Calu3 (cell line): ENCODE measurements at regions not wholly inside any gene's neighbourhood (a gene's known extent, or its start where the extent isn't known, plus 50 kb on each side); places are given as distances from the start of the nearest gene placed in this dataset.

Source experiments
- BruUV-seq: library from RNA; stranded (reverse); fragments of 400-500 nt; replicated peaks from 2 replicates; lab custom pipeline; 2021; lab: Mats Ljungman, UMichigan
- CTCF ChIA-PET: fragments of 300-600 bp; sonication (Branson Sonifier 250); formaldehyde crosslinking; loops from one replicate; lab custom pipeline; 2022; ENCODE audit warnings: antibody characterized with exemption; lab: Charles Lee
- DNase-seq: peaks from one replicate; pipeline ENCODE4 v3.0.0; 2022
- H3K27ac Mint-ChIP-seq: one replicate; pipeline ENCODE4 v1.8.0; 2022; ENCODE audit warnings: mixed read lengths; ENCODE audit not compliant: unreplicated experiment
- H3K27me3 Mint-ChIP-seq: one replicate; pipeline ENCODE4 v1.8.0; 2022; ENCODE audit warnings: mixed read lengths; ENCODE audit not compliant: unreplicated experiment
- H3K36me3 Mint-ChIP-seq: one replicate; pipeline ENCODE4 v1.8.0; 2022; ENCODE audit warnings: mild to moderate bottlenecking, moderate library complexity, mixed read lengths; ENCODE audit not compliant: insufficient read depth, unreplicated experiment
- H3K4me1 Mint-ChIP-seq: one replicate; pipeline ENCODE4 v1.8.0; 2022; ENCODE audit warnings: mild to moderate bottlenecking, low read depth, mixed read lengths; ENCODE audit not compliant: unreplicated experiment
- H3K4me3 Mint-ChIP-seq: one replicate; pipeline ENCODE4 v1.8.0; 2022; ENCODE audit warnings: mild to moderate bottlenecking, low read depth, moderate library complexity, mixed read lengths; ENCODE audit not compliant: unreplicated experiment
- H3K9me3 Mint-ChIP-seq: one replicate; pipeline ENCODE4 v1.8.0; 2022; ENCODE audit warnings: low read depth, mixed read lengths; ENCODE audit not compliant: unreplicated experiment
- intact Hi-C: fragments of 100-400 bp; cut with micrococcal nuclease; formaldehyde crosslinking; loops from one replicate; pipeline ENCODE4 v1.10.0; 2022; ENCODE audit not compliant: unreplicated experiment
- TF ChIP-seq, protein P1 (sequence below): fragments of 200-600 bp; IDR thresholded peaks from one replicate; pipeline ENCODE4 v1.8.0; 2022; ENCODE audit warnings: antibody characterized with exemption; ENCODE audit not compliant: unreplicated experiment

DNA sequence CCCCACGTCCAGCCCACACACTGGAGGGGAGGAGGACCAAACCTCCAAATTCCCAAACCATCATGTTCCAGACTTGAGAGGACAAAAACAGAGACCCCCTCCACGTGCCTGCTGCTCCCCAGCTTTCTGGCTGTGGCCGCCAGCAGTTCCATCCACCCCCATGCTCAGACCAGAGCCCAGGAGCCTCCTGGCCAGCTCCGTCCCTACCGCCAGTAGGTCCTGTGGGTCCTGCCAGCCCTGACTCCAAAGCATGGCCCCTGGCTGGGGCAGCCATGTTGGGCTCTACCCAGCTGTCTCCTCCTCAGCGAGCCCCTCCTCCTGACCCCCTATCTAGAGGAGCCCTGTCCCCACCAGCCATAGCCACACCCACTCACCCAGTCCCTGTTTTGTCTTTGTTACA lies 227.3 kb upstream of the RTL1 start:
- Mint-ChIP-seq H3K27me3 (peaks cover 38% of the 10 kb centered on the region), H3K4me1 (peaks cover 18% of the 10 kb centered on the region), H3K27ac (no peak overlapping the region), H3K4me3 (no peak overlapping the region), H3K36me3 (no peaks in the 10 kb centered on the region), H3K9me3 (no peaks in the 10 kb centered on the region)
- CTCF ChIA-PET, result no interaction called here
- no peak for DNase-seq
- intact Hi-C loops, result no loop called here
- TF ChIP-seq, protein P1, sequence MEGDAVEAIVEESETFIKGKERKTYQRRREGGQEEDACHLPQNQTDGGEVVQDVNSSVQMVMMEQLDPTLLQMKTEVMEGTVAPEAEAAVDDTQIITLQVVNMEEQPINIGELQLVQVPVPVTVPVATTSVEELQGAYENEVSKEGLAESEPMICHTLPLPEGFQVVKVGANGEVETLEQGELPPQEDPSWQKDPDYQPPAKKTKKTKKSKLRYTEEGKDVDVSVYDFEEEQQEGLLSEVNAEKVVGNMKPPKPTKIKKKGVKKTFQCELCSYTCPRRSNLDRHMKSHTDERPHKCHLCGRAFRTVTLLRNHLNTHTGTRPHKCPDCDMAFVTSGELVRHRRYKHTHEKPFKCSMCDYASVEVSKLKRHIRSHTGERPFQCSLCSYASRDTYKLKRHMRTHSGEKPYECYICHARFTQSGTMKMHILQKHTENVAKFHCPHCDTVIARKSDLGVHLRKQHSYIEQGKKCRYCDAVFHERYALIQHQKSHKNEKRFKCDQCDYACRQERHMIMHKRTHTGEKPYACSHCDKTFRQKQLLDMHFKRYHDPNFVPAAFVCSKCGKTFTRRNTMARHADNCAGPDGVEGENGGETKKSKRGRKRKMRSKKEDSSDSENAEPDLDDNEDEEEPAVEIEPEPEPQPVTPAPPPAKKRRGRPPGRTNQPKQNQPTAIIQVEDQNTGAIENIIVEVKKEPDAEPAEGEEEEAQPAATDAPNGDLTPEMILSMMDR, result no peak
- no TSS peak for BruUV-seq

DNA sequence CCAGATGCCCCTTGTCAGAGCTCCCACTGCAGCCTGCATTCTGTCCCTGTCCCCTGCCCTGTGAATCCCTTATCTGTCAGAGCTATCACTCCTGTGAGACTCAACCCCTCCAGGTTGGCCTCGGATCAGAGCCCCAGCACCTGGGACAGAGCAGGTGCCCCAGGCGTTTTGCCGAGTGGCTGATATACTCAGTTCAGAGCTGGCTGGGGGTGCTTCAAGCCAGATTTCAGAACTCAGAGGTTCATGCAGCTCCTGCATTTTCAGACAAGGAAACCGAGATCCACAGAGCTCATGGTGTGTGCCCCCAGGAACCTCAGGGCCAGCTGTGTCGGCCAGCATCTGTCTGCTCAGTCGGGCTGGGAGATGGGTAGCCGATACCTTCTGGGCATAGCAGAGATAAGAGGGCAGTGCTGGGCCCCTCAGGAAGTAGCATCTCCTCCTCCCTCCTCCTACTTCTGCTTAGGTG lies 228.0 kb upstream of the RTL1 start:
- peaks cover 38% of the 10 kb centered on the region for H3K27me3 Mint-ChIP-seq
- CTCF ChIA-PET, result interaction anchor here (0.6 kb wide), 1 partner anchor 16 kb away, joined by 3 read pairs; no protein-coding TSS in a partner anchor
- no TSS peak for BruUV-seq

GRCh38 chr14:101132051-101132571 lies 228.6 kb upstream of the RTL1 start:
- H3K27me3 Mint-ChIP-seq, result peaks cover 38% of the 10 kb centered on the region
- no TSS peak for BruUV-seq
- intact Hi-C loops, result no loop called here
- no peaks in the 10 kb centered on the region for H3K36me3 Mint-ChIP-seq
- no peaks in the 10 kb centered on the region for H3K9me3 Mint-ChIP-seq
- DNase-seq, result no peak
- CTCF ChIA-PET, result interaction anchor here (0.6 kb wide), 1 partner anchor 15 kb away, joined by 3 read pairs; no protein-coding TSS in a partner anchor
- TF ChIP-seq, protein P1, result no peak
- no peak overlapping the region for H3K27ac Mint-ChIP-seq
- no peak overlapping the region for H3K4me3 Mint-ChIP-seq
- H3K4me1 Mint-ChIP-seq, result peaks cover 18% of the 10 kb centered on the region

More for the DNA sequence above, 228.0 kb upstream of the RTL1 start:
- no peak for DNase-seq
- Mint-ChIP-seq H3K27ac (no peak overlapping the region), H3K36me3 (no peaks in the 10 kb centered on the region), H3K4me3 (no peak overlapping the region), H3K9me3 (no peaks in the 10 kb centered on the region), H3K4me1 (peaks cover 18% of the 10 kb centered on the region)
- intact Hi-C loops, result no loop called here
- TF ChIP-seq, protein P1, result no peak

DNA sequence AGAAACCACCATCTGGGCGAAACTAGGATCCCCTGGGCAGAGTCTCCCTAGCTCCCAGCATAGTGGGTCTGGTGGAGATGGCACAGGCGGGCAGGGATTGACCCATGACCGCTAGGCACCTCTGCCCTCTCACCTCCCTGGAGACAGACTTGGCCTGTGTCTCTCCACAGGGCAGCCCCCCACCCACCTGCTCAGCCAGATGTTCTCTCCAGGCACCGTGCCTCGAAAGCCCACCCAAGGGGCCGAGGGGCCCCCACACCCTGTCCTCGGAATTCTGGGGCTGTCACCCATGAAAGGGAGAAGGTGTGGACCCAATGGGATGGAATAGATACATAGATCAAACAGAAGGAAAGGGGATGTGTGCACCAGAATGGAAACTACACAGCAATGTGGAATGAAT lies 229.1 kb upstream of the RTL1 start:
- no peak overlapping the region for H3K27ac Mint-ChIP-seq
- peaks cover 18% of the 10 kb centered on the region for H3K4me1 Mint-ChIP-seq
- intact Hi-C loops, result no loop called here
- no peaks in the 10 kb centered on the region for H3K36me3 Mint-ChIP-seq
- CTCF ChIA-PET, result no interaction called here
- TF ChIP-seq, protein P1, result no peak
- BruUV-seq, result no TSS peak
- H3K9me3 Mint-ChIP-seq, result no peaks in the 10 kb centered on the region
- H3K4me3 Mint-ChIP-seq, result no peak overlapping the region
- H3K27me3 Mint-ChIP-seq, result peaks cover 36% of the 10 kb centered on the region
- no peak for DNase-seq
